ENCODE measurements at regions not wholly inside any gene's neighbourhood (a gene's known extent, or its start where the extent isn't known, plus 50 kb on each side); places are given as distances from the start of the nearest gene placed in this dataset.

DNA sequence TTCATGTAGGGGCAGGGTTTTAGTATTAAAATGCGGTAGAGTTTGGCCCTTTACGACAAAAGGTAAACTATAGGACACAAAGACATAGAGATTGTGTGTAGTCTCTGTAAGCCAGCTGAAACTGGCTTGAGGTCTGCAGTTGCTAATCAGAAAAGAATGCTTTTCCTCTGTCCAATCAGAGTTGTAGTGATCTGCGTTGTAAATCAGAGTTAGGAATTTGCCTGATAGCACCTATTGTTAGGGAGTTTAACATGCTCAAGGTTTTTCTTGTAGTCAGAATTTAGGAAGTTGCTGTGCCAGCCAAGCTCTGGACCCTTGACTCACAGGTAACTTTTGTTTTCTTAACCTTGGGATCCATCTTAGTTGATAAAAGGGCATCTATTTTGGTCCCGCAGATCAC is 61.2 kb upstream of the VTCN1 start:
- no peak for DNase-seq (ENCODE audit: extremely low read depth in 1 of 4, low spot score in 3 of 4)
- no peaks in the 10 kb centered on the region for H3K36me3 ChIP-seq (ENCODE audit: control insufficient read depth, insufficient read depth, low read length)
- no peak overlapping the region for H3K27ac ChIP-seq (ENCODE audit: extremely low read depth, low read depth, low read length)
- intact Hi-C loops (cut with micrococcal nuclease) (no loop called here), in situ Hi-C loops (cut with MboI) (no loop called here)
- TF ChIP-seq, protein P1, sequence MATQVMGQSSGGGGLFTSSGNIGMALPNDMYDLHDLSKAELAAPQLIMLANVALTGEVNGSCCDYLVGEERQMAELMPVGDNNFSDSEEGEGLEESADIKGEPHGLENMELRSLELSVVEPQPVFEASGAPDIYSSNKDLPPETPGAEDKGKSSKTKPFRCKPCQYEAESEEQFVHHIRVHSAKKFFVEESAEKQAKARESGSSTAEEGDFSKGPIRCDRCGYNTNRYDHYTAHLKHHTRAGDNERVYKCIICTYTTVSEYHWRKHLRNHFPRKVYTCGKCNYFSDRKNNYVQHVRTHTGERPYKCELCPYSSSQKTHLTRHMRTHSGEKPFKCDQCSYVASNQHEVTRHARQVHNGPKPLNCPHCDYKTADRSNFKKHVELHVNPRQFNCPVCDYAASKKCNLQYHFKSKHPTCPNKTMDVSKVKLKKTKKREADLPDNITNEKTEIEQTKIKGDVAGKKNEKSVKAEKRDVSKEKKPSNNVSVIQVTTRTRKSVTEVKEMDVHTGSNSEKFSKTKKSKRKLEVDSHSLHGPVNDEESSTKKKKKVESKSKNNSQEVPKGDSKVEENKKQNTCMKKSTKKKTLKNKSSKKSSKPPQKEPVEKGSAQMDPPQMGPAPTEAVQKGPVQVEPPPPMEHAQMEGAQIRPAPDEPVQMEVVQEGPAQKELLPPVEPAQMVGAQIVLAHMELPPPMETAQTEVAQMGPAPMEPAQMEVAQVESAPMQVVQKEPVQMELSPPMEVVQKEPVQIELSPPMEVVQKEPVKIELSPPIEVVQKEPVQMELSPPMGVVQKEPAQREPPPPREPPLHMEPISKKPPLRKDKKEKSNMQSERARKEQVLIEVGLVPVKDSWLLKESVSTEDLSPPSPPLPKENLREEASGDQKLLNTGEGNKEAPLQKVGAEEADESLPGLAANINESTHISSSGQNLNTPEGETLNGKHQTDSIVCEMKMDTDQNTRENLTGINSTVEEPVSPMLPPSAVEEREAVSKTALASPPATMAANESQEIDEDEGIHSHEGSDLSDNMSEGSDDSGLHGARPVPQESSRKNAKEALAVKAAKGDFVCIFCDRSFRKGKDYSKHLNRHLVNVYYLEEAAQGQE (IDR thresholded peaks at IDR 0.05; ENCODE audit: borderline replicate concordance), result peak; percentile 9; the same call in 1 of the 2 replicates
- TF ChIP-seq, protein P1 (CRISPR knock-in tag; IDR thresholded peaks at IDR 0.05; ENCODE audit: low read depth), result no peak
- TF ChIP-seq ZNF57 (CRISPR knock-in tag; IDR thresholded peaks at IDR 0.05), result no peak
- ChIA-PET POLR2A (interaction anchor here (1.6 kb wide), 1 partner anchor 19 kb away, joined by 3 read pairs; no protein-coding TSS in a partner anchor), CTCF (ENCODE audit: low intra/inter-chr PET ratio) (no interaction called here)
- FAIRE-seq, result no peak
- H4K20me1 ChIP-seq (replicated peaks; ENCODE audit: control insufficient read depth, insufficient read depth, low read length), result no peaks in the 10 kb centered on the region; the same call in 1 of the 2 replicates
- no peak for ATAC-seq
- no peaks in the 10 kb centered on the region for H3K9me1 ChIP-seq (ENCODE audit: control insufficient read depth, insufficient read depth, low read length)
- BruUV-seq (replicated peaks), result no TSS peak
- no peaks in the 10 kb centered on the region for H3K79me2 ChIP-seq (ENCODE audit: control insufficient read depth, insufficient read depth, low read length)
- H3K9ac ChIP-seq (ENCODE audit: insufficient read depth in 1 of 2, low read depth in 2 of 2, low read length in 2 of 2), result no peak overlapping the region
- WGBS (ENCODE audit: insufficient coverage, low coverage, missing lambda C conversion rate), result 13% methylated on average over 4 of the region's 4 CpGs
- H3K4me2 ChIP-seq (ENCODE audit: insufficient read depth, low read length), result no peak overlapping the region
- no peaks in the 10 kb centered on the region for H3K9me3 ChIP-seq (replicated peaks; ENCODE audit: control insufficient read depth, insufficient read depth, low read depth, low read length)
- H2AFZ ChIP-seq (ENCODE audit: low read depth, low read length), result no peak overlapping the region
- peaks cover 4 to 6% of the 10 kb centered on the region in 2 experiments; a peak in 4 of 5 replicates for H3K27me3 ChIP-seq (ENCODE audit: control insufficient read depth in 2 of 2, insufficient read depth in 2 of 2, low read length in 2 of 2)
- H3K4me1 ChIP-seq (replicated peaks in 1 of 2; ENCODE audit: control insufficient read depth in 2 of 2, insufficient read depth in 2 of 2, low read length in 2 of 2), result no peaks in the 10 kb centered on the region; a peak in 1 of 5 replicates
- H3K4me3 ChIP-seq, result no peak overlapping the region

Data from K562 (cell line).